Stimulated activated CD8-positive, alpha-beta memory T cell treated with anti-CD3 and anti-CD28 coated beads, Interleukin-15, amount 100 ng/mL, for 48 hours (primary cell): ENCODE measurements at regions not wholly inside any gene's neighbourhood (a gene's known extent, or its start where the extent isn't known, plus 50 kb on each side); places are given as distances from the start of the nearest gene placed in this dataset.

Source experiments
- DNase-seq, 2 donors: peaks; one replicate each; pipeline ENCODE4 v3.0.0-alpha.2; 2020; ENCODE audit warnings: low read depth in 2 of 2

- no peak for DNase-seq
Measured at GRCh38 chr7:68291710-68292109, 1295.1 kb downstream of the TYW1 start.

DNA sequence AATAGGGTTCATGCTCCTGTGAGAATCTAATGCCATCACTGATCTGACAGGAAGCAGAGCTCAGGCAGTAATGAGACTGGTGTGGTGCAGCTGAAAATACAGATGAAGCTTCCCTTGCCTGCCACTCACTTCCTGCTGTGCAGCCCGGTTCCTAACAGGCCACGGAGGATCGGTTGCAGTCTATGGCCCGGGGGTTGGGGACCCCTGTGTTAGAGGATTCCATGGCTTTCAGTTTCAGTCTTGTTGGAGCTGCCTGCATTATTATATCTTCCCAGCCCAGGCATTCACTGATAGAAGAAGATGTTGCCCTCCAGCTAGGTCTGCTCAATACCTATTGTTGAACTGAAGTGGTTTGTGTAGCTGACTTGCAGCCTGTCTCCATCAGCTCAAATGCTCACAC, 1298.8 kb downstream of the TYW1 start:
- DNase-seq: no peak

DNA sequence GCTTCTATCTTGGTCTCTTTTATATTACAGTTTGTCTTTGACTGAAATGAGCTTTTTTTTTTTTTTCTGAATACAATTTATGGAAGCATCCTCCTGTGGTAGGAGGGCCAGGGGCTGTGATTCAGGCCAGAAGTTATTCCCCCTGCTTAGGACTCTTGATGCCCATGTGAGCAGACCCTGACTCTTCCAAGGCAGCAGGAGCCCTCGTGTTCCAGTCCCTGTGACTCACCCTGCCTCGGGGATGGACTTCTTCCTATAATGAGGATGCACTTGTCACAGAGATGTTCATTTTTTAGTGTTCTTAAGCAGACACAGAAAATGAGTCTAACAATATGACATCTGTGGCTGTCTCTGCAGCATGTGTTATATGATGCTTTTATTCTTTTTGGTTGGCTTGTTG, 1293.7 kb upstream of the AUTS2 start:
- no peak for DNase-seq

GRCh38 chr7:68306692-68307107, 1291.6 kb upstream of the AUTS2 start:
- DNase-seq: no peak

GRCh38 chr7:68309271-68309670, 1289.0 kb upstream of the AUTS2 start:
- DNase-seq: no peak

DNA sequence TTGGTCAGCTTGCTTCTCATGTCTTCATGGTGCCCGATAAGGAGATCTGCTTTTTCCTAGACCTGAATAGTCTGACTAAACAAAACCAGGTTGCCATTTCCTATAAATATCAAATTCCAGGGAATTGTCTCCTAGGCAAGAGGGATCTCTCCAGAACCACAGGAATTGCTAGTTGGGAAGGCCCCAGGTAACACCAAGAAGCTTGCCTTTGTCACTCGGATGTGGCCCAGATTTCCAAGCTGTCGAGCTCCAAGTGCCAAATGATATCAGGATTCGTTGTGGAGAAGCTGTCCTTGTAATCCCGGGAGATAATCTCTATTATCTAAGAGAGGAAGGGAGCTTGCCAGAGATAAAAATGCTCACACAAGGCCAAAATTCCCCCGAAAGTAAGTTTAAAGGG, 1288.5 kb upstream of the AUTS2 start:
- no peak for DNase-seq

GRCh38 chr7:68311958-68312357, 1286.3 kb upstream of the AUTS2 start:
- no peak for DNase-seq

DNA sequence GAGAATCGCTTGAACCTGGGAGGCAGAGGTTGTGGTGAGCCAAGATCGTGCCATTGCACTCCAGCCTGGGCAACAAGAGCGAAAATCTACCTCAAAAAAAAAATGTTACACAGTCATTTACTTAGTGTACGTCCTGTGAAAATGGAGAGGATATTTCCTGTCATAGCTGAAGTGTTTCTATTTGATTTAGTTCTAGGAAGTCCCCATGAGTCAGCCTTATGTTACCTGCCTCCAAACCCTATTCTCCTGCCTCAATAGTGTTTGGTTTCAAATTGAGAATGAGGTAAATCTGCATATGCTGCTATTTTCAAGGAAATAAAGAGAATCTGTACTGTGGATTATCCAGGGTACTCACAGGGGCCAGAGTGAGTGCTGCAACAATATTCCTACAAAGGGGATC, 1284.5 kb upstream of the AUTS2 start:
- no peak for DNase-seq

DNA sequence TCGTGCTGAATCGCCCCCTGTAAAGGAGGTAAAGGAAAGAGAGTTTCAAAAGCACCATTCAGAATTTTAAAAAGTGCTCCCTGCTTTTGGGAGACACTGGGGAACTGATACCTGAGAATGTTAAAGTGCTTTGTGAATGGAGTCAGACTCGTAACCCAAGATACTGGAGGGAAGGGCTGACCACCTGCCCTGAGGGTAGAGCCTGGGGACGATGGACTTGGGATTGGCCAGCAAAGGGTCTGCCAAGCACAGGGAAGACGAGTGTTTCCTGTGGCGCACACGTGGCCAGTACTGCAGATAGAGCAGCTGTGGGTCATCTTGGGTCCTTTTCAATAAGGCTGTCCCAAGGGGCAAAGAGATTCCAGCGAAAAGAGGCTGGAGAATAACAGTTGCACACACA, 1284.1 kb upstream of the AUTS2 start:
- DNase-seq: no peak

DNA sequence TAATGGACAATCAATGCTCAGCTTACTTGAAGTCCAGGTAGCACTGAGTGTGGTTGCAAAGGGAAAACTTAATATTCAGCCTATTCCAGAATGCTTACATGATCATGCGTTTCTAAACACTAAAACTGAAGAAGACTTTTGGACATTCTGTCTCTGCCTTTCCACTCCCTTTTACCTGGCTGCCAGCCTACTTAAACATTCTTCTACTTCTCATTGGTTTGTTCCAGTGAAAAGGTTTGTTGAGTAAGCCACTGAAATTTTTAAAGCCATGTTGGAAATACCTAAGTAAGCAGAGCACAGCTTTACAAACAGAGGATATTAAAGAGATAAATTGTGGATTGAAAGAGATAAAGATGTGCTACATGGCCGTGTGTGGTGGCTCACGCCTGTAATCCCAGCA, 1280.8 kb upstream of the AUTS2 start:
- DNase-seq: no peak

GRCh38 chr7:68319061-68319460, 1279.2 kb upstream of the AUTS2 start:
- no peak for DNase-seq

DNA sequence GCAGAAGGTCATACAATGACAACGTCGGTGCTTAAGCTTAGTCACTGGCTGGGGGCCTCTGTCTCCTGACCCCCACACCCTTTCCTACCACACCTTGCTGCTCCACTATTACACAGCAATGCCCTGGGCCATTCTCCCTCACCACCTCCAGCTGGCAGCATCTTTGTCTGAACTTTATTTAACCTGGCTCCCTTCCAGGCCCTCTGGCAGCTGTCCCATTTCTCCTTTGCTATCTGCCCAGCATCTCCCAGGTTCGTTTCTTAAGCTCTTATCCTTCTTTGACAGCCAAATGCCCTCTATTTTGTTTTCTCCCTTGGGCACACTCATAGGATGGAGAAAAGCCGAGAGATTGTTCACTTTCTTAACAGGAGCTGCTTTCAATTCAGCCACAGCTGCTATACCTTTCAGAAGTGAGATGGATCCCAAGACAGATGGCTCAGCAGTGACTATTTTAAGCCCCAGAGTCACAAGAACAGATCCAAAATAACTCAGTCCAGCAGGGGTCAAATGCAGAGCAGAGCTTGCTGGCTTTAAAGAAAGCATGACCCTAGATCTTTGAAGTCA, 1277.1 kb upstream of the AUTS2 start:
- no peak for DNase-seq

- DNase-seq: no peak
Measured at GRCh38 chr7:68321776-68322496, 1276.3 kb upstream of the AUTS2 start.

- no peak for DNase-seq
Measured at GRCh38 chr7:68324621-68325020, 1273.7 kb upstream of the AUTS2 start.

- DNase-seq: no peak
Measured at GRCh38 chr7:68334216-68334615, 1264.1 kb upstream of the AUTS2 start.

GRCh38 chr7:68334636-68335272, 1263.5 kb upstream of the AUTS2 start:
- DNase-seq: no peak

- DNase-seq: no peak
Measured at GRCh38 chr7:68336594-68336993, 1261.7 kb upstream of the AUTS2 start.

DNA sequence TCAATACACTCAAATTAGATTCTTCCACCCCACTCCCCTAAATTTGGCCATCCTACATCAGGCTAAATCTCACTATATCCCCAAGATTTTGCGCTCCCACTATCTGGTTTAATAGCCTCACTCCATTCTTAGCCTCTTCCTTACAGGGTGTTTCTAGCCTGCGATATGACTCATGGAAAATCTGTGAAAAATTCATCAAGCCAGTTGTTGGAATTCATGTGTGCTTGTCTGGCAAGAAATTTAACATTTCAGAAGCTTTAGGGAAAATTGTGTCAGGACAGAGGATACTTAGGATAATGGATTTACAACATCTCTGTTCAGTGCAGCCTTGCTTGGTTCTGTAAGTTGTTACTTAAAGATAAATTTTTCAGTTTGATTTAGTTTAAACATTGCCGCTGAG, 1249.9 kb upstream of the AUTS2 start:
- DNase-seq: no peak

DNA sequence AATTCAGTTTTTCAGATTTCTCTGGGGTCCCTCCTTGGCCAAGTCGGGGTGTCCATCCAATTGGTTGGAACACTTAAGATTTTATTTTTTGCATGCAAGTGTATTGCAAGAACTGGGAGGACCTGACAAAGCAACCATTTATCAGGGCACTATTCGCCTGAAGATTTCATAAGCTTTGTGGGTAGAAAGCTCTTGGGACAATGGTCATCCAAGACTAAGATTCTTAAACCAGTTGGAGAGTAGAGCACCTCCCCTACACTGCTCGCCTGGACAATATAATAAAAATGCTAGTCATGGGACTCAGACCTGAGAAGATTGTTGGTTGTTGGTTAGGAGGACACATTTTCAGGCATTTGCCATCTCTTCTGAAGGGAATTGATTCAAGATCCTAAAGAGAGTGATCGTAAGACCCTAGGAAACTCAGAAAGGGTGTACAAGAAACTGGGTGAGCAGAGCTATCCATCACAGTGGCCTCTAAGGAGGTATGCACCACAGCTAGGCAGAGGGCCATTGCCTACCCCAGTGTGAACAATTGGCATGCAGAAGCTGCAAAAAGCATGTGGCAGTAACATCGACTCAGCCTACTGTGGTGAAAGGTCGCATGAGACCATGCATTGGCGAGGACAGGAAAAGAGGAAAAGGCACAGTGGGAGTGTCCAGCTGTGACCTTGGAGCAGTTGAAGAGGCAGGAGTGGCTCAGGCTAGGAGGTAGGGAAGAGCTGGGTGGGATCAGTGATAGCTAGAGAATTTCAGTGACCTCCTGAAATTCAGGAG, 1235.3 kb upstream of the AUTS2 start:
- no peak for DNase-seq

DNA sequence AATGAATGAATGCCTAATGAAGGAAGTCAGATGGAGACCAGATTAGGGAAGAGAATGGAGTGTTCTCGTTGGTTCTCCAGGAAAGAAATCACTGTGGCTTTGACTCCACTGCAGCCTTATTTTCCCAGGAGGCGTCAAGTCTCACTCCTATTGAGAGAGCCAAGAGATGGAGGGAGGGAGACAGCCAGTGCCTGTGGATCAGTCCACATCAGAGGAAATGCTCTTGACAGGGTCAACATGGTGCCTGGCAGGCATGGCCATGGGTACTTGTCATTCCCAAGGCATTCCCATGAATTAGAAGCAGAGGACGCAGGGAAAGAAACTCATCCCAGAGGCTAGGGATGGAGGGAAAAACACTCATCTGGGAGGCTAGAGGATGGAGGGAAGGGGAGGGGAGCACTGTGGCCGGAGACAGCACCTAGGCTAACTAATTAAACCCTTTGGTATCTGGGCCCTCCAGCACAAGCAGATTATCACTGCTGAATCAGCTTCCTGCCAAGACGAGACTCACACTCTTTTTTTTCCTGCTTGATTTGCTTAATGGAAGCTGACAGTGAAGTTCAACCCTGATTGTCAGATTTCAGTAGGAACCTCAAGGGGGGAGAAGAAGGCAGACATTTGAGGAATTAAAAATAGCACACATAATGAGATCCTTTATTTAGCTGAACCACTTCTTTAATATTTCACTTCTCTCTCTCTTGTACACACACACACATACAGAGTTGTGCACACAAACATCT, 1233.2 kb upstream of the AUTS2 start:
- DNase-seq: no peak

GRCh38 chr7:68371985-68372384, 1226.3 kb upstream of the AUTS2 start:
- no peak for DNase-seq

GRCh38 chr7:68376131-68376661, 1222.1 kb upstream of the AUTS2 start:
- no peak for DNase-seq
